Endothelial cell of umbilical vein (primary cell): ENCODE measurements at regions not wholly inside any gene's neighbourhood (a gene's known extent, or its start where the extent isn't known, plus 50 kb on each side); places are given as distances from the start of the nearest gene placed in this dataset.

Source experiments
- BruUV-seq: library from RNA; stranded (reverse); fragments of 400-500 nt; replicated peaks from 2 replicates; lab custom pipeline; 2021; lab: Mats Ljungman, UMichigan
- CTCF ChIA-PET: fragments of 300-600, 350-600 bp; sonication (Branson Sonifier 250); formaldehyde crosslinking; loops from one replicate; lab custom pipeline; 2021; ENCODE audit warnings: antibody characterized with exemption, inconsistent platforms; lab: Charles Lee
- POLR2A ChIA-PET: fragments of 300-600, 350-600 bp; sonication (Branson Sonifier 250); formaldehyde crosslinking; loops from one replicate; lab custom pipeline; 2021; ENCODE audit warnings: antibody characterized with exemption, inconsistent platforms; lab: Charles Lee
- DNase-seq: peaks from one replicate; pipeline ENCODE4 v3.0.0-alpha.2; 2011; ENCODE audit warnings: low read depth, low spot score
- FAIRE-seq: peaks from 2 replicates; lab custom pipeline; 2011; peaks lifted over from hg19 to GRCh38; lab: Jason Lieb, UNC
- H2AFZ ChIP-seq: 2 replicates; pipeline ENCODE4 v1.6.0; 2012; ENCODE audit warnings: low read depth, low read length, control low read depth, inconsistent platforms
- H3K27ac ChIP-seq: 2 replicates; pipeline ENCODE4 v1.5.1; 2011; ENCODE audit warnings: low read depth, mild to moderate bottlenecking, control low read depth, low read length, moderate library complexity; ENCODE audit not compliant: insufficient read depth
- H3K27me3 ChIP-seq, 2 experiments: 2 replicates each; pipeline versions ENCODE4 v1.6.0 to v1.6.1; 2011; ENCODE audit warnings: low read length in 2 of 2, mixed read lengths in 1 of 2; ENCODE audit not compliant: control insufficient read depth in 2 of 2, insufficient read depth in 2 of 2
- H3K36me3 ChIP-seq, 2 experiments: 2 replicates in 1 of 2; 3 replicates in 1 of 2; pipeline ENCODE4 v1.5.1; 2011; ENCODE audit warnings: low read length in 2 of 2, mild to moderate bottlenecking in 1 of 2, moderate library complexity in 1 of 2; ENCODE audit not compliant: control insufficient read depth in 2 of 2, insufficient read depth in 2 of 2; ENCODE audit errors: extremely low read depth in 1 of 2
- H3K4me1 ChIP-seq: 3 replicates; pipeline ENCODE4 v1.5.1; 2011; ENCODE audit warnings: mild to moderate bottlenecking, low read length; ENCODE audit not compliant: control insufficient read depth, insufficient read depth; ENCODE audit errors: extremely low read depth
- H3K4me2 ChIP-seq: 2 replicates; pipeline ENCODE4 v1.6.1; 2011; ENCODE audit warnings: low read length, control low read depth, mixed read lengths; ENCODE audit not compliant: insufficient read depth
- H3K4me3 ChIP-seq, 3 experiments: fragments of 200-600 bp in 1 of 3; sonication (generic), shearing (Covaris generic) in 1 of 3; replicated peaks in 1 of 3; 2 replicates each; pipeline ENCODE4 v1.5.1; 2011 to 2016; ENCODE audit warnings: control low read depth in 3 of 3, low read length in 3 of 3, mild to moderate bottlenecking in 2 of 3, inconsistent platforms in 1 of 3, low read depth in 1 of 3, moderate library complexity in 1 of 3; ENCODE audit not compliant: insufficient read depth in 1 of 3
- H3K79me2 ChIP-seq: 2 replicates; pipeline ENCODE4 v1.6.0; 2012; ENCODE audit warnings: low read length, inconsistent platforms; ENCODE audit not compliant: control insufficient read depth, insufficient read depth
- H3K9ac ChIP-seq: replicated peaks from 2 replicates; pipeline ENCODE3; 2011; ENCODE audit warnings: low read length, control low read depth; ENCODE audit not compliant: insufficient read depth; ENCODE audit errors: extremely low read depth
- H3K9me1 ChIP-seq: replicated peaks from 3 replicates; pipeline ENCODE4 v1.6.0; 2011; ENCODE audit warnings: mild to moderate bottlenecking, low read length; ENCODE audit not compliant: control insufficient read depth, insufficient read depth; ENCODE audit errors: extremely low read depth
- H3K9me3 ChIP-seq: replicated peaks from 2 replicates; pipeline ENCODE4 v1.5.1; 2012; ENCODE audit warnings: low read length, inconsistent platforms; ENCODE audit not compliant: control insufficient read depth, insufficient read depth
- H4K20me1 ChIP-seq: replicated peaks from 2 replicates; pipeline ENCODE3; 2011; ENCODE audit warnings: mild to moderate bottlenecking, low read length; ENCODE audit not compliant: control insufficient read depth, insufficient read depth; ENCODE audit errors: extremely low read depth
- FOS ChIP-seq: IDR thresholded peaks from 2 replicates; pipeline ENCODE4 v1.6.1; 2011; ENCODE audit warnings: mild to moderate bottlenecking, low read length, moderate library complexity, borderline replicate concordance; ENCODE audit not compliant: insufficient read depth
- GATA2 ChIP-seq: IDR thresholded peaks from 2 replicates; pipeline ENCODE4 v1.7.0; 2011; ENCODE audit warnings: low read depth, mild to moderate bottlenecking, moderate library complexity, mixed read lengths, low read length; ENCODE audit not compliant: insufficient read length, insufficient read depth
- MAX ChIP-seq: IDR thresholded peaks from 2 replicates; pipeline ENCODE4 v1.6.1; 2011; ENCODE audit not compliant: insufficient read depth, insufficient read length
- MYC ChIP-seq: IDR thresholded peaks from one replicate; pipeline ENCODE4 v1.6.1; 2011; ENCODE audit warnings: mild to moderate bottlenecking, low read depth, low read length
- POLR2AphosphoS5 ChIP-seq: IDR thresholded peaks from 2 replicates; pipeline ENCODE4 v1.6.1; 2012; ENCODE audit warnings: low read depth, mild to moderate bottlenecking, control low read depth, low read length, moderate library complexity; ENCODE audit not compliant: insufficient read depth
- dilution Hi-C: fragments of 300-500 bp; cut with MboI; formaldehyde crosslinking; loops from one replicate; pipeline ENCODE4 v1.15.0; 2019; ENCODE audit warnings: low sequenced_read_pairs; ENCODE audit not compliant: extremely low pct_ligation_motif_present
- intact Hi-C: fragments of 100-400 bp; cut with micrococcal nuclease; formaldehyde crosslinking; loops from one replicate; pipeline ENCODE4 v1.10.0; 2022

- no peaks in the 10 kb centered on the region for H4K20me1 ChIP-seq
- H2AFZ ChIP-seq = no peak overlapping the region
- H3K27ac ChIP-seq = no peak overlapping the region
- no peak for DNase-seq
- dilution Hi-C loops (no loop called here), intact Hi-C loops (no loop called here)
- H3K4me2 ChIP-seq = no peak overlapping the region
- no peak overlapping the region for H3K4me3 ChIP-seq
- no peak overlapping the region for H3K9ac ChIP-seq
- no peaks in the 10 kb centered on the region for H3K9me1 ChIP-seq
- no peaks in the 10 kb centered on the region for H3K79me2 ChIP-seq
- no peaks in the 10 kb centered on the region for H3K4me1 ChIP-seq
- no peaks in the 10 kb centered on the region for H3K27me3 ChIP-seq
- BruUV-seq = no TSS peak
- TF ChIP-seq MYC (no peak), MAX (no peak), FOS (no peak), GATA2 (no peak), POLR2AphosphoS5 (no peak)
- CTCF ChIA-PET = interaction anchor here (1.3 kb wide), 1 partner anchor 16 kb away, joined by 13 read pairs; no protein-coding TSS in a partner anchor
- POLR2A ChIA-PET = no interaction called here
- no peaks in the 10 kb centered on the region for H3K36me3 ChIP-seq
- no peaks in the 10 kb centered on the region for H3K9me3 ChIP-seq
- FAIRE-seq = no peak
Observed at GRCh38 chr20:7302250-7302649, 534.8 kb downstream of the BMP2 start.

GRCh38 chr20:7305976-7306375, 538.5 kb downstream of the BMP2 start:
- no peaks in the 10 kb centered on the region for H3K36me3 ChIP-seq
- H3K9me3 ChIP-seq = no peaks in the 10 kb centered on the region
- no peak for TF ChIP-seq POLR2AphosphoS5
- no peaks in the 10 kb centered on the region for H4K20me1 ChIP-seq
- no peaks in the 10 kb centered on the region for H3K4me1 ChIP-seq
- H3K9me1 ChIP-seq = no peaks in the 10 kb centered on the region
- no peak overlapping the region for H3K9ac ChIP-seq
- H3K27me3 ChIP-seq = no peaks in the 10 kb centered on the region
- BruUV-seq = no TSS peak
- intact Hi-C loops = no loop called here
- no peak overlapping the region for H3K27ac ChIP-seq
- DNase-seq (peak; percentile 23), FAIRE-seq (no peak)
- no peak overlapping the region for H3K4me3 ChIP-seq
- H3K79me2 ChIP-seq = no peaks in the 10 kb centered on the region
- POLR2A ChIA-PET = no interaction called here
- dilution Hi-C loops = no loop called here
- no peak overlapping the region for H3K4me2 ChIP-seq
- CTCF ChIA-PET = no interaction called here
- no peak overlapping the region for H2AFZ ChIP-seq
